Activated naive CD8-positive, alpha-beta T cell (primary cell): ENCODE measurements at regions not wholly inside any gene's neighbourhood (a gene's known extent, or its start where the extent isn't known, plus 50 kb on each side); places are given as distances from the start of the nearest gene placed in this dataset.
"Not testable (repeated sequence)": the region's sequence is repeated elsewhere in the genome, so short reads cannot be mapped to it uniquely, and the experiment has no call there.

ENCODE experiments used
- H3K27ac Mint-ChIP-seq: one replicate; pipeline ENCODE4 v1.8.0; 2021; ENCODE audit warnings: mixed read lengths
- H3K27me3 Mint-ChIP-seq: one replicate; pipeline ENCODE4 v1.8.0; 2021; ENCODE audit warnings: mixed read lengths
- H3K36me3 Mint-ChIP-seq: one replicate; pipeline ENCODE4 v1.8.0; 2021; ENCODE audit warnings: mixed read lengths
- H3K4me1 Mint-ChIP-seq: one replicate; pipeline ENCODE4 v1.8.0; 2021; ENCODE audit warnings: low read depth, mixed read lengths
- H3K4me3 Mint-ChIP-seq: one replicate; pipeline ENCODE4 v1.8.0; 2021; ENCODE audit warnings: mild to moderate bottlenecking, mixed read lengths
- H3K9me3 Mint-ChIP-seq: one replicate; pipeline ENCODE4 v1.8.0; 2021; ENCODE audit warnings: low read depth, mixed read lengths

DNA sequence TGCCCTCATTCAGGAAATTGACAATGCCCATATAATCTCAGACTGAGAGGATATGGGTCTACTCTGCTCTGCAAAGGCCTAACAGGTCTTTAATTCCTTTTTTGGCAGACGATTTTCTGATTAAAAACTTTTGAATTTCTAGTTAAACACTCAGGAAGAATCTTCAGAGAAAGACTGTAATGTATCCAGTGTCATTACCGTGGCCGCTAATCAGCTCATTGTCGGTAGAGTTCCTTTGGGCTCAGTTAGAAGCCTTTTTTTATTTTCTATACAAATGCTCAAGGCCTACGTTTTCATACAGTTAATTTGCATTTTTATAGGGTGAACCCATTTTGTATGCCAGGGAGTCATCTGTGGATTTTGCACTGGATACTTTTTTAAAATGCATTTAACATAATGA lies 549.9 kb downstream of the RPS29 start:
- Mint-ChIP-seq H3K9me3 (no peaks in the 10 kb centered on the region), H3K36me3 (no peaks in the 10 kb centered on the region), H3K27me3 (no peaks in the 10 kb centered on the region), H3K27ac (no peak overlapping the region), H3K4me1 (no peaks in the 10 kb centered on the region), H3K4me3 (no peak overlapping the region)

DNA sequence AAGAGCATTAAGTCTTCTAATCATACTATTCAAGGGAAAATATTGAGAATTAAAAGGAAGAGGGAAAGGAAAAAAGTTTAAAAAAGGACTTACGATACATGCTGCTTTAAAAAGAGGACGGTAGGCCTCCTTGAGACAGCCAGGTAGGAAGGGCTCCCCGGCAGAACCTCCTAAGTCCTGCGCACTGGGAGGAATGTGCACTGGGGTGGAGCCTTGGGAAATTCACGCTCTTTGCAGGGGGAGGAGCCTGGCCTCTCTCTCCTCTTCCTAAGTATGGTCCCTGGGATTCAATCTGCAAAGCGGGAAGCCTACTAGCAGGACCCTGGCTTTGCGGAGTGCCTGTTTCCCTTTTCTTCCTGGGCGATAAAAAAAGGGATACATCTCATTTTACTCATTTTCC lies 553.0 kb downstream of the RPS29 start:
- no peaks in the 10 kb centered on the region for H3K36me3 Mint-ChIP-seq
- no peak overlapping the region for H3K27ac Mint-ChIP-seq
- no peaks in the 10 kb centered on the region for H3K9me3 Mint-ChIP-seq
- no peaks in the 10 kb centered on the region for H3K4me1 Mint-ChIP-seq
- no peak overlapping the region for H3K4me3 Mint-ChIP-seq
- H3K27me3 Mint-ChIP-seq: peaks cover 2% of the 10 kb centered on the region

DNA sequence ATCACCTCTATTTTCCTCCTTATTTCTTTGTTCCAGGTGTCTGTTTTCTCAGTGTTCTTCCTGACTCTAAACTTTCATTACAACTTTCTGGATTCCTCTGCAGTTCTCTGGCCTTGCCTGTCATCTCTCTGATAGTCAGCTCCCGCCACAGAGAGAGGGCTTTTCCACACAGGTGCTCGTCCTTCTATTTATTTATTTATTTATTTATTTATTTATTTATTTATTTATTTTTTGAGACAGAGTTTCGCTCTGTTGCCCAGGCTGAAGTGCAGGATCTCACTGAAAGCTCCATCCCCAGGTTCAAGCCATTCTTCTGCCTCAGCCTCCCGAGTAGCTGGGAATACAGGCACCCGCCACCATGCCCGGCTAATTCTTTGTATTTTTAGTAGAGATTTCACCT lies 554.5 kb downstream of the RPS29 start:
- not testable (repeated sequence) for H3K4me1 Mint-ChIP-seq, H3K27me3 Mint-ChIP-seq, H3K27ac Mint-ChIP-seq, H3K36me3 Mint-ChIP-seq, H3K9me3 Mint-ChIP-seq, H3K4me3 Mint-ChIP-seq

DNA sequence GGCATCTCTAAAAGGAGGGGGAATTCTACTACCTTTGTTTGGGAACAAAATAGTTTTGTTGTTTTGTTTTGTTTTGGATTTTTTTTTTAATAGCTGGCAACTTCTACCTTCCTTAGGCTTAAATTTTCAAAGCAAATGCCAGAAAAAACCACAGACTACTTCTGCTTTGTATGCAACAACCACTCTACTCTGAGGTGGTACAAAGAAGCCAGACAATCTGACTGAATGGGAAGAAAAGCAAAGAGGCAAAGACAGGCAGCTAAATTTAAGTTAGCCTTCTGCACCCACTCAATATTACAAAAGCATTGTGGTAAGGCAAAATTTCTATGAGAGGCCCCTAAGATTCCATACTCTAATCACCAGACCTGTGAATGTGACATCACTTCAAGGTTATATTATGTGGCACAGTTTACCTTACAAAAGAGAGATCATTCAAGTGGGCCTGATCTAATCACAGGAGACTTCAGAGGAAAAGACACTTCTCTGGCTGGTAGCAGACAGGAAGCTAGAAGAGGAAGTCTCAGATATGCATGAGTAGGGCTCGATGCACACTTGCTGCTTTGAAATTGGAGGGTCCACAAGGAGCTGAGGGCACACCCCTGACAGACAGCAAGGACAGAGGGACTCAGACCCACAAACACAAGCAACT lies 566.6 kb downstream of the RPS29 start:
- no peaks in the 10 kb centered on the region for H3K4me1 Mint-ChIP-seq
- no peak overlapping the region for H3K27ac Mint-ChIP-seq
- no peaks in the 10 kb centered on the region for H3K36me3 Mint-ChIP-seq
- peaks cover 4% of the 10 kb centered on the region for H3K9me3 Mint-ChIP-seq
- H3K27me3 Mint-ChIP-seq: no peaks in the 10 kb centered on the region
- no peak overlapping the region for H3K4me3 Mint-ChIP-seq

DNA sequence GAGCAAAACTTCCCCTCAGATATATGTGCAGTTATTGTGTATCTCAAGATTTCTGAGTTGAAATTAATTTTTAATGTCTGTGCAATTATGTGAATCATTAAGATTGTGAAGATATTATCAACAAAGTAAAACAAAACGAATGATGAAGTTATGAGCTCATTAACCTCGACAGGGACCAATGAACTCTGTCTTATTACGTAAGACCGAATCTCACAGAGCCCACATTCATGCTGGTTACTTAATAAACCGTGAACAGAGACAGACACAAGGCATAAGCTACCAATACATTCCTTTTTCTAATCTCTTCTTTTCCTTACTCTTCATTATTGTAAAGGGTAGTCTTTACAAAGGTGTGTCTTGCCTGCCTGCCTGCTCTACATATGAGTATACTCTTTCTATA lies 568.7 kb downstream of the RPS29 start:
- H3K4me3 Mint-ChIP-seq: no peak overlapping the region
- H3K9me3 Mint-ChIP-seq: no peaks in the 10 kb centered on the region
- no peaks in the 10 kb centered on the region for H3K4me1 Mint-ChIP-seq
- no peaks in the 10 kb centered on the region for H3K36me3 Mint-ChIP-seq
- no peak overlapping the region for H3K27ac Mint-ChIP-seq
- no peaks in the 10 kb centered on the region for H3K27me3 Mint-ChIP-seq

DNA sequence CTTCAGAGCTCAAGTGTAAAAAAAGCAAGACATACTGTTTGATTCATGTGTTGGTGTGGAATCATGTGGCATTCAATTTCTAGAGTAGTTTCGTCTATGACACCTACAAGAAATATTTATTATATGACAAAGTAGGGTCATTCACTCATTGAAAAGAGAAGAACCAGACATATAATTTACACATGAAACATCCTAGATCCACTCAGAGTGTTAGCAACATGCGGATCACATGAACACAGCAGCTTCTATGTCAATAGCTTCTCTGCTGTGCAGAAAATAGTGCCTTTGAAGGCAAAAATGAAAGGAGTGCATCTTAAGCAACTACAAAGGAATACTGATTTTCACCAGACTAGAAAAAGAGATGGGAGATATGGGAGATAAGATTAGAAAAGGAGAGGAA lies 569.8 kb downstream of the RPS29 start:
- Mint-ChIP-seq H3K9me3 (no peaks in the 10 kb centered on the region), H3K4me1 (no peaks in the 10 kb centered on the region), H3K36me3 (no peaks in the 10 kb centered on the region), H3K27me3 (no peaks in the 10 kb centered on the region), H3K4me3 (no peak overlapping the region), H3K27ac (no peak overlapping the region)

DNA sequence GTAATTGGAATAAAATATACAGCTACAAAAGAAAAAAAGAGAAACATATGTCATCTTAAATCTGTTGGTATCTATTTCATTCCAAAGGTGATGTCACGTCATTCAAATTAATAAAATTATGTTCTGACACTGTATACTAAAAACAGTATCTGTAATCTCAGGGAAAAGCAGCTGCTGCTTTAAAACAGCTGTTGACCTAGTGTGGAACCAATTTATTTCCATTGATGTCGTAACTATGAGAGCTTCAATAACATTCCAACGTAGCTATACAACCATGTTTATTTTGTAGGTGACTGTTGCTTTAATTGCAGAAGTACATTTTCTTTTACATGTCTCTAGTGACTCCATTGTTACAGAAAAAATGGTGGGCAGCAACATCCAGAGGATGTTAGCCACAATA lies 571.7 kb downstream of the RPS29 start:
- Mint-ChIP-seq H3K9me3 (no peaks in the 10 kb centered on the region), H3K4me3 (no peak overlapping the region), H3K4me1 (no peaks in the 10 kb centered on the region), H3K36me3 (no peaks in the 10 kb centered on the region), H3K27ac (no peak overlapping the region), H3K27me3 (peaks cover 2% of the 10 kb centered on the region)

DNA sequence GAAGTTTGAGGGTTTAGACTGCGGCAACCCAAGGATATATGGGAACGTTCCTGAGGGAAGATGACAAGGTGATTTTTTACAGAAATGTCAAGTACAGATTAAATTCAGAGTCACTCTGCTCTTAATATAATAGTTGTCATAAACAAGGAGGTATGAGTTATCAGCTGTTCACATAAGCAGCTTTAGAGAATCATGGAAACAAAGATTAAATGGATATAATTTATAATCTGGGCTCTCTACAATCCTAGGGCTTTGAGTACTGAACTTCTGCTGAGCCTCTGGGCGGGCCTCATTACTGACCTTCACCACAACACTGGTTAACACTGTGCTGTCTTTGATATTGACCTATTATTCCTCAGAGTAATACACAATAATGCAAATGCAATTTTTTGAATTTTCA lies 577.8 kb downstream of the RPS29 start:
- Mint-ChIP-seq H3K4me3 (no peak overlapping the region), H3K27me3 (peaks cover 2% of the 10 kb centered on the region), H3K27ac (no peak overlapping the region), H3K4me1 (no peaks in the 10 kb centered on the region), H3K9me3 (no peaks in the 10 kb centered on the region), H3K36me3 (no peaks in the 10 kb centered on the region)

DNA sequence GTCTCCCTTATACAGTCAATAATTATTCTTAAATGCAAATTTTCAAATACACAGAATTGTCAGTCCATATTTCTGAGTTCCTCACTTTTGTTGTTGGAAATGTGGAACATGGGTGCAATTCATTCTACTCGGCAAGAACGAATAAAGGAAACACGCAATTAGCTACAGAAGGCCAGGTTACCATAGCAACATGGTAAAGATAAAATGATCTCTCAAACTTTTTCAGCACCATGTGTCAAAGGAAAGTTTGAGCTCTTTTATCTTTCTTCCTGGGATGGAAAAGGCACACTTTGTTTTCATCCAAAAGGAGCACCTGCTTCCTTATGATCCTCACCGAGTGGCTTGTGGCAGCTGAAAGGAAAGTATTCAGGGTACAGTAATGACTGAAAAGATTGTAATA lies 595.0 kb downstream of the RPS29 start:
- Mint-ChIP-seq H3K36me3 (no peaks in the 10 kb centered on the region), H3K4me3 (no peak overlapping the region), H3K9me3 (no peaks in the 10 kb centered on the region), H3K4me1 (no peaks in the 10 kb centered on the region), H3K27me3 (peaks cover 3% of the 10 kb centered on the region), H3K27ac (no peak overlapping the region)

DNA sequence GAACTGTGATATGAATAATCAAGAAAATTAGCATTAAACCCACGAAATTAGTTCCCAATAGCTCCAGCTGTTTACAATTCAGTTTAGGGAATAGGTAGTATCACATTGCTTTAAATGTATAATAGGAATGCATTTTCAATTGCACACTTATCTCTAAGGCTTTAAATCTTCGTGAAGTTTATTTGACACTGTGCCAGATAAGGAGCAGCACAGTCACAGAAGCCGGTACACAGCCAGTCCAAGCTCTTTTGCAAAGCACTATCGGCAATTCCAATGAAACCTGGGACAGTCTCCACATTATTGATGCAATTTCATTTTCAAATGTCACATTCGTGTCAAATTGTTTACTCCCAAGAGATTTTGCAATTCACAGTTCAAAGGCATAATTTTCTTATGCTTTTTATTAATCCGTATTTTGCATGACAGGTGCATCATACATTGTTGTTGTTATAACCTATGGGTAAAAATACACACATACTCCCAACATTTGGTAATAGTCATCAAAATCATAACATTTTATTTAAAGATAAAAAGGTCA lies 602.8 kb downstream of the RPS29 start:
- no peaks in the 10 kb centered on the region for H3K36me3 Mint-ChIP-seq
- no peak overlapping the region for H3K27ac Mint-ChIP-seq
- H3K9me3 Mint-ChIP-seq: no peaks in the 10 kb centered on the region
- H3K27me3 Mint-ChIP-seq: no peaks in the 10 kb centered on the region
- no peak overlapping the region for H3K4me3 Mint-ChIP-seq
- no peaks in the 10 kb centered on the region for H3K4me1 Mint-ChIP-seq

DNA sequence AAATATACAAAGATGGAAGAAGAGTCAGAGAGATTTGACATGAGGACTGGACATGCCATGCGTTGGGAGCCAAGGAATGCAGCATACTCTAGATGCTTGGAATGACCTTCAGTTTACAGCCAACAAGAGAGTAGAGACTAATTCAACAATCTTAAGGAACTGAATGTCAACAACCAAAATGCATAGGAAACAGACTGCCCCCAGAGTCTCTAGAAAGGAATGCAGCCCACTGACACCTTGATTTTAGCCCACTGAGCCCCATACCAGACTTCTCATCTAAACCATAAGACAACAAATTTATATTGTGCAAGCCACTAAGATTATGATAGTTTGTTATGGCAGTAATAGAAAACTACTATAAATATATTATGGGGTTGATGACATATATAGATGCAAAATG lies 611.2 kb downstream of the RPS29 start:
- no peaks in the 10 kb centered on the region for H3K27me3 Mint-ChIP-seq
- no peak overlapping the region for H3K4me3 Mint-ChIP-seq
- no peaks in the 10 kb centered on the region for H3K4me1 Mint-ChIP-seq
- no peaks in the 10 kb centered on the region for H3K36me3 Mint-ChIP-seq
- no peak overlapping the region for H3K27ac Mint-ChIP-seq
- no peaks in the 10 kb centered on the region for H3K9me3 Mint-ChIP-seq

DNA sequence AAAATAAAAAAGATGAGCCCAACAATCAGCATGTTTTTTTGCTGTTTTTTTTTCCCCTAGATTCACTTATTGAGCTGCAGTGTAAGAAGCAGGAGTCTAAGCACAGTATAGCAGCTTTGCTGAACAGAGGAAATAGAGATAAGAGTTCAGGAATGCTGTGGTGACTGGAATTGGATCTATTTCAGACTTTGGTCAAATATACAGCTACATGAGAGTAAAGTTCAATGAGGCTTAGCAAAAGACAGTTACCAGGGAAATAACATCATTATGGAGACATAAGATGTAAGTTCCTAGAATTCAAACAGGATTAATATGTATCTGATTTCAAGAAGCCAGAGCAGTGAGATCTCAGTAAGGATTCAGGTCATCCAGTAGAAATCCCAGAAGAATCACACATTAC lies 613.0 kb downstream of the RPS29 start:
- H3K27me3 Mint-ChIP-seq: no peaks in the 10 kb centered on the region
- no peak overlapping the region for H3K27ac Mint-ChIP-seq
- H3K4me3 Mint-ChIP-seq: no peak overlapping the region
- no peaks in the 10 kb centered on the region for H3K4me1 Mint-ChIP-seq
- H3K36me3 Mint-ChIP-seq: no peaks in the 10 kb centered on the region
- no peaks in the 10 kb centered on the region for H3K9me3 Mint-ChIP-seq

DNA sequence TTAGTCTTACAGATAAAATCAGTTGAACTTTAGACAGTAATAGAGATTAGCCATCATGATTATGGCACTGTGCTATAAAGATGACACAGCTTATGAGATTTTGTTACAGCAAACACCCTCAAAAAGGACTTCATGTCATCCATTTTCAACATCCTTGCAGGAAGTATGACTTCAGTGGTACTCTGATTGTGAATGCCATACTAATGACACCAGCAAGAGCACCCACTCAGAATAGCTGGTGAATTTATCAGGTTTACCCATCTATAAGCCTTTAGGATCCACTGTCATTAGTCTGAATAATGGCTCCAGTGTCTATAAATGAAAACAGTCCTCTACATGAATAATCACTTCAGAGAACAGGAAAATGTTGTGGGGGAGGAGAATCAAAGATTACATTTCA lies 615.2 kb downstream of the RPS29 start:
- no peaks in the 10 kb centered on the region for H3K4me1 Mint-ChIP-seq
- no peak overlapping the region for H3K27ac Mint-ChIP-seq
- no peaks in the 10 kb centered on the region for H3K9me3 Mint-ChIP-seq
- no peak overlapping the region for H3K4me3 Mint-ChIP-seq
- H3K36me3 Mint-ChIP-seq: no peaks in the 10 kb centered on the region
- no peaks in the 10 kb centered on the region for H3K27me3 Mint-ChIP-seq

DNA sequence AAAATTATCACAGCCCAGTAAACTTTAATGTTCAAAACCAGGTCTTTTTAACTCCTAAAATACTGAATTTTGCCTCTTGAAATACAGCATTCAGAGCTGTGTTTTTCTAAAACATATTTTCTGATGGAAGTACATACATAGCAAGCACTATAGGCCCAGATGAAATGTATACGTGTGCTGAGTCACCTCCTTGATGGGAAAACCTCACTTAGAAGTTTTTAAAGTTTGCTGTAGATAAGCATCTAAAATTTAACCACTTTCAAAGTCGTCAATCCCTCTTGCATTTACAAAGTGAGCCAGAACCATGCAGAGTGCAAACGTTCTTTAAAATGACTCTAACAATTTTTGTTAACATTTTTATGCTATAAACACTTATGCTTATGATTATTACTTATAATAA lies 618.8 kb downstream of the RPS29 start:
- Mint-ChIP-seq H3K4me1 (no peaks in the 10 kb centered on the region), H3K36me3 (no peaks in the 10 kb centered on the region), H3K27ac (no peak overlapping the region), H3K27me3 (no peaks in the 10 kb centered on the region), H3K4me3 (no peak overlapping the region), H3K9me3 (no peaks in the 10 kb centered on the region)

DNA sequence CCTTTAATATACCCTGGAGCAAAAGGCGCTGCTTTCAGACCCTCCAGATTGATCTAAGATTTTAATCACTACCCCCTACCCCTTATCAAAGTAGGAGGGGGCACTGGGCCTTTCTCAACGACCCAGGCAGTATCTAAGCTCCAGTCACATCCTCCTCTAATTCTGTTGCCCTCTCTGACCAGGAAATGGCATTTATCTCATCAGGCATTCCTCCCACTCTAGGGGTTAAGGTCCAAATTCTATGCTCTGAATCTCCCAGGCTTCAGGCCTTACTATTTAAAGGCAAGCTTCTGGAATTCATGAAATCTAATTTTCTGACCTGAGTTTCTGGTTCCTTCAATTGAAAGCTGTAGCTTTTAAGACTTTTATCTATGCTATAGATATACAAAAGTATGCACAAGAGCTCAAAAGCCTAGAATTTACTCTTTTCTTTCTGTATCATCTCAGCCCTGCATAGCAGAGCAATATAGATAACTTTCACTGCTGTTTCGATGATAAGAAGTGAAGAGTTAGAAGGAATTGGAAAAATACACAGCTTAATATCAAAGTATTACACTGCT lies 622.9 kb downstream of the RPS29 start:
- H3K36me3 Mint-ChIP-seq: no peaks in the 10 kb centered on the region
- H3K4me3 Mint-ChIP-seq: no peak overlapping the region
- H3K4me1 Mint-ChIP-seq: no peaks in the 10 kb centered on the region
- H3K27me3 Mint-ChIP-seq: no peaks in the 10 kb centered on the region
- H3K27ac Mint-ChIP-seq: no peak overlapping the region
- H3K9me3 Mint-ChIP-seq: peaks cover 8% of the 10 kb centered on the region

DNA sequence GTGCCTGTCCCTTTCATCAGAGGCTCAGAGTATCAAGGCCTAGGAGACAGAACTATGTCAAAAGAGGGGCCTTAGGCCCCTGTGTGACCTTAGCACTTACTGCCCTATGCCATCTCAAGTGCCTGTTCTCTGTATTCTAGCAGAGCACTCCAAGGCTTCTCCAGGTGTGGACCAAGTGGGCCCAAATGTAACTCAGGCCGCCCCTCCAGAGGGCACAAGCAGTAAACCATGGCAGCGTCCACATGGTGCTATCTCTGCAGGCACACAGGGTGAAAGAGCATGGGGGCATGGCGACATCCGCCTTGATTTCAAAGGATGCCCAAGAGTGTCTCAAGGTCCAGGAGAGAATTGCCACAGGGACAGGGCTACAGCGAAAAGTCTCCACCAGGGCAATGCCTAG lies 628.7 kb downstream of the RPS29 start:
- H3K4me3 Mint-ChIP-seq: no peak overlapping the region
- no peak overlapping the region for H3K27ac Mint-ChIP-seq
- H3K4me1 Mint-ChIP-seq: no peaks in the 10 kb centered on the region
- no peaks in the 10 kb centered on the region for H3K36me3 Mint-ChIP-seq
- H3K27me3 Mint-ChIP-seq: no peaks in the 10 kb centered on the region
- peaks cover 11% of the 10 kb centered on the region for H3K9me3 Mint-ChIP-seq
